Testis (tissue), 2 donors: ENCODE measurements at regions not wholly inside any gene's neighbourhood (a gene's known extent, or its start where the extent isn't known, plus 50 kb on each side); places are given as distances from the start of the nearest gene placed in this dataset.

ENCODE experiments used
- CTCF ChIP-seq, 3 experiments: fragments of 450-650 bp in 2 of 3; fragments of 200-600 bp in 1 of 3; sonication (generic) in 1 of 3; IDR thresholded peaks; one replicate each; pipeline ENCODE4 v1.5.1; 2016 to 2019; ENCODE audit warnings: antibody characterized with exemption in 3 of 3, mild to moderate bottlenecking in 2 of 3, moderate library complexity in 1 of 3
- POLR2A ChIP-seq: fragments of 450-650 bp; IDR thresholded peaks from one replicate; pipeline ENCODE4 v1.6.1; 2017; ENCODE audit warnings: antibody characterized with exemption, mild to moderate bottlenecking, moderate library complexity

GRCh38 chr9:96177005-96177718, 124.8 kb downstream of the HSD17B3 start:
- no peak for TF ChIP-seq POLR2A
- TF ChIP-seq CTCF (IDR thresholded peaks at IDR 0.05), result no peak
